T-cell (primary cell): ENCODE measurements at regions not wholly inside any gene's neighbourhood (a gene's known extent, or its start where the extent isn't known, plus 50 kb on each side); places are given as distances from the start of the nearest gene placed in this dataset.

Experiments
- ATAC-seq, 4 experiments: fragments of 200-7000 bp in 3 of 4; fragments of 150-1000 bp in 1 of 4; cut with Tn5 transposase; replicated peaks in 1 of 4; 1 replicate in 3 of 4; 2 replicates in 1 of 4; pipeline ENCODE4 v1.10.0; 2021; ENCODE audit warnings: moderate library complexity in 3 of 4, mild to moderate bottlenecking in 2 of 4, moderate number of reproducible peaks in 1 of 4
- CTCF ChIA-PET, 2 donors: fragments of 300-600 bp; sonication (Branson Sonifier 250); formaldehyde crosslinking; loops; one replicate each; lab custom pipeline; 2022; ENCODE audit warnings: antibody characterized with exemption in 2 of 2; lab: Charles Lee
- POLR2A ChIA-PET, 2 donors: fragments of 300-600 bp; sonication (Branson Sonifier 250); formaldehyde crosslinking; loops; one replicate each; lab custom pipeline; 2022; ENCODE audit warnings: antibody characterized with exemption in 2 of 2; lab: Charles Lee
- DNase-seq, 35 experiments: peaks; one replicate each; pipeline versions ENCODE4 v3.0.0 to v3.0.0-alpha.2; 2013 to 2023
- H3K27ac ChIP-seq: one replicate; pipeline ENCODE4 v1.5.1; 2013; ENCODE audit warnings: low read length
- H3K27me3 ChIP-seq, 2 experiments: replicated peaks in 1 of 2; 1 replicate in 1 of 2; 2 replicates in 1 of 2; pipeline versions ENCODE4 v1.6.1 to v1.7.0; 2013; ENCODE audit warnings: low read length in 1 of 2, mixed read lengths in 1 of 2; ENCODE audit not compliant: control insufficient read depth in 2 of 2, insufficient read depth in 2 of 2; ENCODE audit errors: extremely low read depth in 1 of 2
- H3K36me3 ChIP-seq, 2 donors: 1 replicate in 1 of 2; 2 replicates in 1 of 2; pipeline versions ENCODE4 v1.6.1 to v1.7.0; 2013; ENCODE audit warnings: low read length in 1 of 2; ENCODE audit not compliant: control insufficient read depth in 2 of 2, insufficient read depth in 1 of 2; ENCODE audit errors: extremely low read depth in 1 of 2
- H3K4me1 ChIP-seq, 2 experiments: 1 replicate in 1 of 2; 2 replicates in 1 of 2; pipeline versions ENCODE4 v1.6.1 to v1.7.0; 2013; ENCODE audit warnings: low read length in 2 of 2, mixed read lengths in 1 of 2; ENCODE audit not compliant: insufficient read depth in 2 of 2, control insufficient read depth in 1 of 2; ENCODE audit errors: extremely low read depth in 1 of 2
- H3K4me3 ChIP-seq, 2 donors: 1 replicate in 1 of 2; 2 replicates in 1 of 2; pipeline versions ENCODE4 v1.5.1 to v1.7.0; 2013; ENCODE audit warnings: mild to moderate bottlenecking in 2 of 2, low read length in 1 of 2, moderate library complexity in 1 of 2; ENCODE audit not compliant: control insufficient read depth in 1 of 2; ENCODE audit errors: extremely low read depth in 1 of 2
- H3K9me3 ChIP-seq: 2 replicates; pipeline ENCODE4 v1.7.0; 2013
- H3K27ac Mint-ChIP-seq, 2 donors: one replicate each; pipeline ENCODE4 v1.8.0; 2020 to 2021; ENCODE audit warnings: mild to moderate bottlenecking in 2 of 2, mixed read lengths in 2 of 2
- H3K27me3 Mint-ChIP-seq, 2 donors: one replicate each; pipeline ENCODE4 v1.8.0; 2021 to 2022; ENCODE audit warnings: mixed read lengths in 2 of 2
- H3K36me3 Mint-ChIP-seq: one replicate; pipeline ENCODE4 v1.8.0; 2021; ENCODE audit warnings: mixed read lengths
- H3K4me1 Mint-ChIP-seq, 3 donors: one replicate each; pipeline ENCODE4 v1.8.0; 2020 to 2022; ENCODE audit warnings: mixed read lengths in 3 of 3, mild to moderate bottlenecking in 1 of 3
- H3K4me3 Mint-ChIP-seq, 3 donors: one replicate each; pipeline ENCODE4 v1.8.0; 2020 to 2022; ENCODE audit warnings: mild to moderate bottlenecking in 3 of 3, mixed read lengths in 3 of 3, moderate library complexity in 3 of 3
- H3K9me3 Mint-ChIP-seq, 3 donors: one replicate each; pipeline ENCODE4 v1.8.0; 2020 to 2022; ENCODE audit warnings: mixed read lengths in 3 of 3
- WGBS: methylation state at CpG from one replicate; pipeline ENCODE4 v1.1.5; 2013; ENCODE audit warnings: missing lambda C conversion rate; ENCODE audit not compliant: insufficient coverage; 5-methylcytosine and 5-hydroxymethylcytosine counted together

GRCh38 chr3:148066802-148067201 lies 630.9 kb upstream of the AGTR1 start:
- WGBS: no CpG with 5 or more reads among the region's 1 CpG
- Histone ChIP-seq H3K27ac (no peak overlapping the region), H3K9me3 (no peaks in the 10 kb centered on the region), H3K4me3 (no peak overlapping the region), H3K36me3 (no peaks in the 10 kb centered on the region), H3K27me3 (no peaks in the 10 kb centered on the region), H3K4me1 (no peaks in the 10 kb centered on the region)
- Mint-ChIP-seq H3K9me3 (no peaks in the 10 kb centered on the region), H3K27me3 (no peaks in the 10 kb centered on the region), H3K4me3 (no peak overlapping the region), H3K27ac (no peak overlapping the region), H3K36me3 (no peaks in the 10 kb centered on the region), H3K4me1 (no peaks in the 10 kb centered on the region)
- DNase-seq: no peak
- ATAC-seq: no peak
- ChIA-PET POLR2A (no interaction called here), CTCF (no interaction called here)

GRCh38 chr3:148068466-148068865 lies 629.2 kb upstream of the AGTR1 start:
- H3K4me3 Mint-ChIP-seq: no peak overlapping the region
- Histone ChIP-seq H3K4me1 (no peaks in the 10 kb centered on the region), H3K27me3 (no peaks in the 10 kb centered on the region), H3K36me3 (no peaks in the 10 kb centered on the region), H3K4me3 (no peak overlapping the region), H3K27ac (no peak overlapping the region), H3K9me3 (no peaks in the 10 kb centered on the region)
- no peaks in the 10 kb centered on the region for H3K27me3 Mint-ChIP-seq
- no CpG with 5 or more reads among the region's 1 CpG for WGBS
- POLR2A ChIA-PET: no interaction called here
- H3K9me3 Mint-ChIP-seq: no peaks in the 10 kb centered on the region
- no peaks in the 10 kb centered on the region for H3K4me1 Mint-ChIP-seq
- CTCF ChIA-PET: no interaction called here
- DNase-seq (no peak), ATAC-seq (no peak)
- H3K36me3 Mint-ChIP-seq: no peaks in the 10 kb centered on the region
- H3K27ac Mint-ChIP-seq: no peak overlapping the region

- no CpG with 5 or more reads among the region's 3 CpGs for WGBS
- CTCF ChIA-PET: no interaction called here
These were observed 627.7 kb upstream of the AGTR1 start for GRCh38 chr3:148070041-148070440.

GRCh38 chr3:148073721-148074456 lies 623.8 kb upstream of the AGTR1 start:
- no peaks in the 10 kb centered on the region for H3K4me1 Mint-ChIP-seq
- Histone ChIP-seq H3K27ac (no peak overlapping the region), H3K36me3 (no peaks in the 10 kb centered on the region), H3K4me3 (no peak overlapping the region), H3K4me1 (no peaks in the 10 kb centered on the region), H3K27me3 (no peaks in the 10 kb centered on the region), H3K9me3 (no peaks in the 10 kb centered on the region)
- POLR2A ChIA-PET: no interaction called here
- H3K36me3 Mint-ChIP-seq: no peaks in the 10 kb centered on the region
- DNase-seq: no peak
- CTCF ChIA-PET: no interaction called here
- no peak overlapping the region for H3K27ac Mint-ChIP-seq
- no CpG with 5 or more reads among the region's 4 CpGs for WGBS
- H3K4me3 Mint-ChIP-seq: no peak overlapping the region
- no peaks in the 10 kb centered on the region for H3K27me3 Mint-ChIP-seq
- peaks cover 0 to 6% (median 0%) of the 10 kb centered on the region in 3 donors for H3K9me3 Mint-ChIP-seq
- no peak for ATAC-seq

More at GRCh38 chr3:148070041-148070440, 627.7 kb upstream of the AGTR1 start:
- Mint-ChIP-seq H3K27me3 (no peaks in the 10 kb centered on the region), H3K36me3 (no peaks in the 10 kb centered on the region), H3K4me1 (no peaks in the 10 kb centered on the region), H3K4me3 (no peak overlapping the region), H3K27ac (no peak overlapping the region), H3K9me3 (peaks cover 0 to 6% (median 0%) of the 10 kb centered on the region in 3 donors)
- DNase-seq (no peak), ATAC-seq (no peak)
- H3K27me3 ChIP-seq: no peaks in the 10 kb centered on the region
- no peak overlapping the region for H3K4me3 ChIP-seq
- no peaks in the 10 kb centered on the region for H3K4me1 ChIP-seq
- no peak overlapping the region for H3K27ac ChIP-seq
- no peaks in the 10 kb centered on the region for H3K36me3 ChIP-seq
- POLR2A ChIA-PET: interaction anchor here in 1 of 2 donors (0.6 kb wide), 1 partner anchor 8 kb away, joined by 7 read pairs; no protein-coding TSS in a partner anchor
- no peaks in the 10 kb centered on the region for H3K9me3 ChIP-seq

- ATAC-seq: no peak
- H3K9me3 Mint-ChIP-seq: peaks cover 0 to 6% (median 0%) of the 10 kb centered on the region in 3 donors
These were observed 622.8 kb upstream of the AGTR1 start for GRCh38 chr3:148074946-148075345.

GRCh38 chr3:148075771-148076716 lies 621.7 kb upstream of the AGTR1 start:
- POLR2A ChIA-PET: interaction anchor here in 1 of 2 donors (0.6 kb wide), 1 partner anchor 13 kb away, joined by 12 read pairs; no protein-coding TSS in a partner anchor
- WGBS: no CpG with 5 or more reads among the region's 5 CpGs
- no peaks in the 10 kb centered on the region for H3K36me3 ChIP-seq
- Mint-ChIP-seq H3K36me3 (no peaks in the 10 kb centered on the region), H3K4me3 (no peak overlapping the region), H3K4me1 (no peaks in the 10 kb centered on the region), H3K27me3 (no peaks in the 10 kb centered on the region), H3K27ac (no peak overlapping the region), H3K9me3 (peaks cover 0 to 6% (median 0%) of the 10 kb centered on the region in 3 donors)
- no peaks in the 10 kb centered on the region for H3K27me3 ChIP-seq
- no peaks in the 10 kb centered on the region for H3K9me3 ChIP-seq
- no peak for ATAC-seq
- H3K4me1 ChIP-seq: no peaks in the 10 kb centered on the region
- no peak overlapping the region for H3K27ac ChIP-seq
- no peak overlapping the region for H3K4me3 ChIP-seq
- no peak for DNase-seq
- CTCF ChIA-PET: no interaction called here

More at GRCh38 chr3:148074946-148075345, 622.8 kb upstream of the AGTR1 start:
- H3K27ac ChIP-seq: no peak overlapping the region
- no peaks in the 10 kb centered on the region for H3K36me3 ChIP-seq
- CTCF ChIA-PET: no interaction called here
- H3K4me1 Mint-ChIP-seq: no peaks in the 10 kb centered on the region
- H3K9me3 ChIP-seq: no peaks in the 10 kb centered on the region
- WGBS: no CpG with 5 or more reads among the region's 2 CpGs
- no peaks in the 10 kb centered on the region for H3K27me3 Mint-ChIP-seq
- DNase-seq: no peak
- H3K4me3 ChIP-seq: no peak overlapping the region
- POLR2A ChIA-PET: no interaction called here
- no peak overlapping the region for H3K27ac Mint-ChIP-seq
- H3K27me3 ChIP-seq: no peaks in the 10 kb centered on the region
- H3K4me3 Mint-ChIP-seq: no peak overlapping the region
- no peaks in the 10 kb centered on the region for H3K4me1 ChIP-seq
- no peaks in the 10 kb centered on the region for H3K36me3 Mint-ChIP-seq
